ENCODE measurements at regions not wholly inside any gene's neighbourhood (a gene's known extent, or its start where the extent isn't known, plus 50 kb on each side); places are given as distances from the start of the nearest gene placed in this dataset.

- no peak for DNase-seq (ENCODE audit: low read depth)
These were observed 101.8 kb upstream of the VAV3 start for GRCh38 chr1:108066808-108067207.

GRCh38 chr1:108064255-108064654 is 99.3 kb upstream of the VAV3 start:
- no peak for TF ChIP-seq POLR2A (IDR thresholded peaks at IDR 0.05; ENCODE audit: extremely low read depth, insufficient read length)
- no peak for TF ChIP-seq MYC (IDR thresholded peaks at IDR 0.05; ENCODE audit: low read depth, low read length)
- TF ChIP-seq CTCF (IDR thresholded peaks at IDR 0.05; ENCODE audit: low read depth, low read length), result no peak
- TF ChIP-seq MAX (IDR thresholded peaks at IDR 0.05; ENCODE audit: low read depth, low read length), result no peak
- no peak overlapping the region for H3K4me3 ChIP-seq (ENCODE audit: low read depth, low read length)
- DNase-seq (ENCODE audit: low read depth), result no peak

More at GRCh38 chr1:108066808-108067207, 101.8 kb upstream of the VAV3 start:
- no peak overlapping the region for H3K4me3 ChIP-seq (ENCODE audit: low read depth, low read length)
- TF ChIP-seq POLR2A (IDR thresholded peaks at IDR 0.05; ENCODE audit: extremely low read depth, insufficient read length), result no peak
- no peak for TF ChIP-seq MAX (IDR thresholded peaks at IDR 0.05; ENCODE audit: low read depth, low read length)
- no peak for TF ChIP-seq CTCF (IDR thresholded peaks at IDR 0.05; ENCODE audit: low read depth, low read length)
- TF ChIP-seq MYC (IDR thresholded peaks at IDR 0.05; ENCODE audit: low read depth, low read length), result no peak

- H3K4me3 ChIP-seq (ENCODE audit: low read depth, low read length), result no peak overlapping the region
- no peak for TF ChIP-seq MYC (IDR thresholded peaks at IDR 0.05; ENCODE audit: low read depth, low read length)
- no peak for TF ChIP-seq MAX (IDR thresholded peaks at IDR 0.05; ENCODE audit: low read depth, low read length)
- TF ChIP-seq POLR2A (IDR thresholded peaks at IDR 0.05; ENCODE audit: extremely low read depth, insufficient read length), result no peak
- no peak for TF ChIP-seq CTCF (IDR thresholded peaks at IDR 0.05; ENCODE audit: low read depth, low read length)
- peak; percentile 20 for DNase-seq (ENCODE audit: low read depth)
These were observed 98.7 kb upstream of the VAV3 start for GRCh38 chr1:108063703-108064102.

- H3K4me3 ChIP-seq (ENCODE audit: low read depth, low read length), result no peak overlapping the region
- DNase-seq (ENCODE audit: low read depth), result no peak
- no peak for TF ChIP-seq MAX (IDR thresholded peaks at IDR 0.05; ENCODE audit: low read depth, low read length)
- TF ChIP-seq MYC (IDR thresholded peaks at IDR 0.05; ENCODE audit: low read depth, low read length), result no peak
- TF ChIP-seq POLR2A (IDR thresholded peaks at IDR 0.05; ENCODE audit: extremely low read depth, insufficient read length), result no peak
- TF ChIP-seq CTCF (IDR thresholded peaks at IDR 0.05; ENCODE audit: low read depth, low read length), result no peak
These were observed 95.0 kb upstream of the VAV3 start for GRCh38 chr1:108059945-108060344.

- TF ChIP-seq MYC (IDR thresholded peaks at IDR 0.05; ENCODE audit: low read depth, low read length), result no peak
- no peak for TF ChIP-seq CTCF (IDR thresholded peaks at IDR 0.05; ENCODE audit: low read depth, low read length)
- no peak for TF ChIP-seq MAX (IDR thresholded peaks at IDR 0.05; ENCODE audit: low read depth, low read length)
- TF ChIP-seq POLR2A (IDR thresholded peaks at IDR 0.05; ENCODE audit: extremely low read depth, insufficient read length), result no peak
- DNase-seq (ENCODE audit: low read depth), result peak; percentile 62
- no peak overlapping the region for H3K4me3 ChIP-seq (ENCODE audit: low read depth, low read length)
These were observed 92.6 kb upstream of the VAV3 start for GRCh38 chr1:108057541-108057940.
